Ascending aorta (tissue), 2 donors: ENCODE measurements at regions not wholly inside any gene's neighbourhood (a gene's known extent, or its start where the extent isn't known, plus 50 kb on each side); places are given as distances from the start of the nearest gene placed in this dataset.

Experiments
- DNase-seq, 2 donors: peaks; one replicate each; pipeline ENCODE4 v3.0.0-alpha.2; 2019; ENCODE audit warnings: low spot score in 2 of 2
- H3K27ac ChIP-seq, 2 donors: fragments of 200-600 bp; sonication (generic); one replicate each; pipeline ENCODE4 v1.5.1; 2016 to 2017; ENCODE audit warnings: mild to moderate bottlenecking in 1 of 2
- H3K27me3 ChIP-seq: fragments of 200-600 bp; sonication (generic); one replicate; pipeline ENCODE4 v1.5.1; 2017
- H3K36me3 ChIP-seq, 2 donors: fragments of 200-600 bp; sonication (generic); one replicate each; pipeline ENCODE4 v1.5.1; 2016
- H3K4me1 ChIP-seq, 2 donors: fragments of 200-600 bp; sonication (generic); one replicate each; pipeline ENCODE4 v1.5.1; 2016 to 2017; ENCODE audit warnings: mild to moderate bottlenecking in 1 of 2
- H3K4me3 ChIP-seq, 2 donors: fragments of 200-600 bp; sonication (generic); one replicate each; pipeline ENCODE4 v1.5.1; 2016 to 2017; ENCODE audit warnings: mild to moderate bottlenecking in 1 of 2
- H3K9me3 ChIP-seq, 2 donors: fragments of 200-600 bp; sonication (generic); one replicate each; pipeline ENCODE4 v1.5.1; 2016
- intact Hi-C: fragments of 100-400 bp; cut with DNase I; formaldehyde crosslinking; loops from one replicate; pipeline ENCODE4 v1.15.1; 2023
- TF ChIP-seq, protein P1 (sequence below), 3 experiments: fragments of 200-600 bp in 2 of 3; fragments of 450-650 bp in 1 of 3; sonication (generic) in 2 of 3; IDR thresholded peaks; one replicate each; pipeline ENCODE4 v1.5.1; 2016 to 2019; ENCODE audit warnings: antibody characterized with exemption in 3 of 3, mild to moderate bottlenecking in 1 of 3, moderate library complexity in 1 of 3

DNA sequence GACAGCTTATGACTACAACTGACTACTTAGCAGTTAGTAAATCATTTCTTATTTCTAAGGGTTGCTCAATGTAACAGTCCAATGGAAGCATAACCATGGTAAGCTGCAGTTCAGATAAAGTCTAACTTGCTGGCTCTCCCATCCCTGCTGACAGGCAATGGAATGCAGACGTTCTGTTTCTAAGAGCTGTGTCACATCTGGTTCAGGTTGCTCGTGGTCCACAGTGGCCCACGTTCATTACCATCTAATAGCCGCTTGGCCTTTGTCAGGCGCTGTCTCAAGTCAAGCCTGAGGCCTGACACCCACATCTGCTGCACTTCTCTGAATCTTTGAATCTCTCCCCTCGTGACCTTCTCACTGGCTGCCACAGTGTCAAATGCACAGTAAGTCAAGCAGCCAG is 240.8 kb downstream of the FGFR2 start:
- Histone ChIP-seq H3K27ac (no peak overlapping the region), H3K4me1 (no peaks in the 10 kb centered on the region), H3K9me3 (no peaks in the 10 kb centered on the region), H3K27me3 (no peaks in the 10 kb centered on the region), H3K36me3 (no peaks in the 10 kb centered on the region), H3K4me3 (no peak overlapping the region)
- intact Hi-C loops: no loop called here
- TF ChIP-seq, protein P1, sequence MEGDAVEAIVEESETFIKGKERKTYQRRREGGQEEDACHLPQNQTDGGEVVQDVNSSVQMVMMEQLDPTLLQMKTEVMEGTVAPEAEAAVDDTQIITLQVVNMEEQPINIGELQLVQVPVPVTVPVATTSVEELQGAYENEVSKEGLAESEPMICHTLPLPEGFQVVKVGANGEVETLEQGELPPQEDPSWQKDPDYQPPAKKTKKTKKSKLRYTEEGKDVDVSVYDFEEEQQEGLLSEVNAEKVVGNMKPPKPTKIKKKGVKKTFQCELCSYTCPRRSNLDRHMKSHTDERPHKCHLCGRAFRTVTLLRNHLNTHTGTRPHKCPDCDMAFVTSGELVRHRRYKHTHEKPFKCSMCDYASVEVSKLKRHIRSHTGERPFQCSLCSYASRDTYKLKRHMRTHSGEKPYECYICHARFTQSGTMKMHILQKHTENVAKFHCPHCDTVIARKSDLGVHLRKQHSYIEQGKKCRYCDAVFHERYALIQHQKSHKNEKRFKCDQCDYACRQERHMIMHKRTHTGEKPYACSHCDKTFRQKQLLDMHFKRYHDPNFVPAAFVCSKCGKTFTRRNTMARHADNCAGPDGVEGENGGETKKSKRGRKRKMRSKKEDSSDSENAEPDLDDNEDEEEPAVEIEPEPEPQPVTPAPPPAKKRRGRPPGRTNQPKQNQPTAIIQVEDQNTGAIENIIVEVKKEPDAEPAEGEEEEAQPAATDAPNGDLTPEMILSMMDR (IDR thresholded peaks at IDR 0.05): no peak
- no peak for DNase-seq

DNA sequence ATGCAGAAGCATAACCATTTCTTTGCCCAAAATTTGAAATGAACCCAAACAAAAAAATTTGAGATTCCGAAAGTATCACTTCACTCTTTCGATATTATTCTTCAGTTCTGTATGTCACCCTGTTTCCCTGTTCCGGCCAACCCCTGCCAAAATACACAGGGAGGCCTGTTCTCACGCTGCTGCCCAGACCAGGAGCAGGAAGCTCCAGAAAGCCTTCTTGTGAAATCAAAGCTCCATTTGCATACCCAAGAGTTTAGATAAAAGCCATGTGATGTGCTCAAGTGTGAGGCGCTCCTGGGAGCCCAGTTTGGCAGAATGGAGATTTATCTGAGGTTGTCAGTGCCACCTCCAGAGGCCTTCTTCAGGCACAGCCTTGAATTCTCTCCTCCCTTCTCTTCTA is 236.2 kb downstream of the FGFR2 start:
- no peaks in the 10 kb centered on the region for H3K36me3 ChIP-seq
- H3K27ac ChIP-seq: no peak overlapping the region
- no peak for DNase-seq
- H3K9me3 ChIP-seq: no peaks in the 10 kb centered on the region
- TF ChIP-seq, protein P1 (IDR thresholded peaks at IDR 0.05): no peak
- no peak overlapping the region for H3K4me3 ChIP-seq
- intact Hi-C loops: no loop called here
- no peaks in the 10 kb centered on the region for H3K4me1 ChIP-seq
- no peaks in the 10 kb centered on the region for H3K27me3 ChIP-seq

DNA sequence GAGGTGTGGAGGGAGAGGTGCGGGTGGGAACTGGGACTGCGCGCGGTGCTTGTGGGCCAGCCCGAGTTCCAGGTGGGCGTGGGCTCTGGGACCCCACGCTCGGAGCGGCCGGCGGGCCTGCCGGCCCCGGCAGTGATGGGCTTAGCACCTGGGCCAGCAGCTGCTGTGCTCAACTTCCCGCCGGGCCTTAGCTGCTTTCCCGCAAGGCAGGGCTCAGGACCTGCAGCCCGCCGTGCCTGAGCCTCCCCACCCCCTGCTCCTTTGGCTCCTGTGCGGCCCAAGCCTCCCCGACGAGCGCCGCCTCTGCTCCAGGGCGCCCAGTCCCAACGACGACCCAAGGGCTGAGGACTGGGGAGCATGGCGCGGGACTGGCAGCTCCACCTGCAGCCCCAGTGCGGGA is 232.7 kb downstream of the FGFR2 start:
- Histone ChIP-seq H3K4me1 (no peaks in the 10 kb centered on the region), H3K4me3 (no peak overlapping the region), H3K36me3 (no peaks in the 10 kb centered on the region), H3K9me3 (no peaks in the 10 kb centered on the region), H3K27me3 (no peaks in the 10 kb centered on the region), H3K27ac (no peak overlapping the region)
- DNase-seq: no peak
- intact Hi-C loops: no loop called here
- TF ChIP-seq, protein P1 (IDR thresholded peaks at IDR 0.05): no peak

GRCh38 chr10:121368347-121369025 is 229.8 kb downstream of the FGFR2 start:
- TF ChIP-seq, protein P1 (IDR thresholded peaks at IDR 0.05): no peak
- H3K27ac ChIP-seq: no peak overlapping the region
- H3K9me3 ChIP-seq: no peaks in the 10 kb centered on the region
- no peak overlapping the region for H3K4me3 ChIP-seq
- intact Hi-C loops: no loop called here
- no peaks in the 10 kb centered on the region for H3K36me3 ChIP-seq
- no peak for DNase-seq
- H3K27me3 ChIP-seq: no peaks in the 10 kb centered on the region
- H3K4me1 ChIP-seq: no peaks in the 10 kb centered on the region

GRCh38 chr10:121369616-121370015 is 228.6 kb downstream of the FGFR2 start:
- Histone ChIP-seq H3K9me3 (no peaks in the 10 kb centered on the region), H3K36me3 (no peaks in the 10 kb centered on the region), H3K4me3 (no peak overlapping the region), H3K27me3 (no peaks in the 10 kb centered on the region), H3K4me1 (no peaks in the 10 kb centered on the region), H3K27ac (no peak overlapping the region)
- intact Hi-C loops: no loop called here
- no peak for DNase-seq
- TF ChIP-seq, protein P1 (IDR thresholded peaks at IDR 0.05): no peak

GRCh38 chr10:121371836-121372235 is 226.4 kb downstream of the FGFR2 start:
- TF ChIP-seq, protein P1 (IDR thresholded peaks at IDR 0.05): no peak
- DNase-seq: no peak
- H3K4me1 ChIP-seq: no peaks in the 10 kb centered on the region
- no peak overlapping the region for H3K4me3 ChIP-seq
- H3K27ac ChIP-seq: no peak overlapping the region
- no peaks in the 10 kb centered on the region for H3K9me3 ChIP-seq
- intact Hi-C loops: no loop called here
- H3K36me3 ChIP-seq: no peaks in the 10 kb centered on the region
- H3K27me3 ChIP-seq: no peaks in the 10 kb centered on the region
